Stomach (tissue), 8 donors: ENCODE measurements at regions not wholly inside any gene's neighbourhood (a gene's known extent, or its start where the extent isn't known, plus 50 kb on each side); places are given as distances from the start of the nearest gene placed in this dataset.

Experiments
- DNase-seq, 2 donors: peaks; one replicate each; pipeline versions ENCODE4 v3.0.0 to v3.0.0-alpha.2; 2013 to 2019
- H3K27ac ChIP-seq, 5 donors: fragments of 200-600 bp in 4 of 5; sonication (generic) in 4 of 5; one replicate each; pipeline ENCODE4 v1.5.1; 2013 to 2019; ENCODE audit warnings: mild to moderate bottlenecking in 1 of 5, moderate library complexity in 1 of 5
- H3K27me3 ChIP-seq, 3 donors: fragments of 200-600 bp; sonication (generic); one replicate each; pipeline ENCODE4 v1.5.1; 2017 to 2019; ENCODE audit warnings: mixed run types in 1 of 3
- H3K36me3 ChIP-seq, 4 donors: fragments of 200-600 bp; sonication (generic); 1 replicate in 3 of 4; 2 replicates in 1 of 4; pipeline ENCODE4 v1.5.1; 2016 to 2019
- H3K4me1 ChIP-seq, 4 donors: fragments of 200-600 bp; sonication (generic); one replicate each; pipeline ENCODE4 v1.5.1; 2016 to 2019
- H3K4me3 ChIP-seq, 4 donors: fragments of 200-600 bp; sonication (generic) in 3 of 4; one replicate each; pipeline ENCODE4 v1.5.1; 2016 to 2019; ENCODE audit warnings: mild to moderate bottlenecking in 1 of 4
- H3K9me3 ChIP-seq, 4 donors: fragments of 200-600 bp; sonication (generic); one replicate each; pipeline ENCODE4 v1.5.1; 2016 to 2019
- CTCF ChIP-seq, 7 experiments: fragments of 450-650 bp in 4 of 7; fragments of 200-600 bp in 3 of 7; sonication (generic) in 3 of 7; IDR thresholded peaks; one replicate each; pipeline ENCODE4 v1.5.1; 2016 to 2019; ENCODE audit warnings: antibody characterized with exemption in 7 of 7, control low read depth in 2 of 7, mild to moderate bottlenecking in 1 of 7
- EP300 ChIP-seq: sonication (generic); formaldehyde crosslinking; IDR thresholded peaks from one replicate; pipeline ENCODE4 v1.6.1; 2017; ENCODE audit warnings: antibody characterized with exemption
- POLR2A ChIP-seq, 4 donors: fragments of 450-650 bp; IDR thresholded peaks; one replicate each; pipeline ENCODE4 v1.6.1; 2016; ENCODE audit warnings: antibody characterized with exemption in 4 of 4, control low read depth in 2 of 4, mild to moderate bottlenecking in 1 of 4, moderate library complexity in 1 of 4
- POLR2AphosphoS5 ChIP-seq, 3 donors: sonication (generic); formaldehyde crosslinking; IDR thresholded peaks; one replicate each; pipeline ENCODE4 v1.6.1; 2016; ENCODE audit warnings: antibody characterized with exemption in 3 of 3
- WGBS, 5 donors: extraction: QIAGEN DNeasy Blood & Tissue Kit in 3 of 5; methylation state at CpG; one replicate each; pipeline versions ENCODE4 v1.1.5 to v1.1.7; 2013 to 2018; 5-methylcytosine and 5-hydroxymethylcytosine counted together
- intact Hi-C: fragments of 100-400 bp; cut with DNase I; formaldehyde crosslinking; loops from one replicate; pipeline ENCODE4 v1.15.1; 2023; ENCODE audit warnings: low total_unique reads
- donor health status: healthy with polysubstance abuse.
- donor health status: Bipolar disorder and iron deficiency.
- donor health status: healthy.

- no peaks in the 10 kb centered on the region for H3K4me1 ChIP-seq
- 60 to 68% (median 65%) methylated on average over 5 of the region's 5 CpGs for WGBS, 5 donors
- H3K36me3 ChIP-seq, result no peaks in the 10 kb centered on the region
- intact Hi-C loops, result no loop called here
- no peak overlapping the region for H3K4me3 ChIP-seq
- TF ChIP-seq POLR2A (IDR thresholded peaks at IDR 0.05) (no peak), CTCF (IDR thresholded peaks at IDR 0.05) (no peak), POLR2AphosphoS5 (IDR thresholded peaks at IDR 0.05) (no peak), EP300 (no peak)
- H3K27me3 ChIP-seq, result no peaks in the 10 kb centered on the region
- no peak for DNase-seq
- peaks cover 0 to 5% (median 1%) of the 10 kb centered on the region in 4 donors for H3K9me3 ChIP-seq
- H3K27ac ChIP-seq, result no peak overlapping the region
Observed at GRCh38 chr2:3051266-3051665, 326.4 kb downstream of the EIPR1 start.

GRCh38 chr2:3046170-3046865, 331.3 kb downstream of the EIPR1 start:
- DNase-seq, result no peak
- H3K4me1 ChIP-seq, result peaks cover 0 to 5% (median 0%) of the 10 kb centered on the region in 4 donors
- H3K27me3 ChIP-seq, result peaks cover 0 to 13% (median 3%) of the 10 kb centered on the region in 3 donors
- H3K9me3 ChIP-seq, result no peaks in the 10 kb centered on the region
- no peaks in the 10 kb centered on the region for H3K36me3 ChIP-seq
- no peak overlapping the region for H3K4me3 ChIP-seq
- TF ChIP-seq CTCF (IDR thresholded peaks at IDR 0.05) (no peak), POLR2A (IDR thresholded peaks at IDR 0.05) (no peak), POLR2AphosphoS5 (IDR thresholded peaks at IDR 0.05) (no peak), EP300 (no peak)
- 75 to 85% (median 83%) methylated on average over 13 to 14 of the region's 14 CpGs for WGBS, 5 donors
- intact Hi-C loops, result no loop called here
- H3K27ac ChIP-seq, result no peak overlapping the region

GRCh38 chr2:3045318-3045921, 332.2 kb downstream of the EIPR1 start:
- TF ChIP-seq POLR2AphosphoS5 (IDR thresholded peaks at IDR 0.05) (no peak), EP300 (no peak), CTCF (IDR thresholded peaks at IDR 0.05) (no peak), POLR2A (IDR thresholded peaks at IDR 0.05) (no peak)
- 86 to 90% (median 88%) methylated on average over 8 to 10 of the region's 10 CpGs for WGBS, 5 donors
- H3K27me3 ChIP-seq, result peaks cover 0 to 13% (median 3%) of the 10 kb centered on the region in 3 donors
- no peak overlapping the region for H3K27ac ChIP-seq
- DNase-seq, result no peak
- H3K9me3 ChIP-seq, result no peaks in the 10 kb centered on the region
- no peaks in the 10 kb centered on the region for H3K36me3 ChIP-seq
- H3K4me3 ChIP-seq, result no peak overlapping the region
- peaks cover 0 to 5% (median 0%) of the 10 kb centered on the region in 4 donors for H3K4me1 ChIP-seq
- intact Hi-C loops, result no loop called here

GRCh38 chr2:3044587-3045317, 332.9 kb downstream of the EIPR1 start:
- TF ChIP-seq EP300, result no peak
- TF ChIP-seq POLR2A (IDR thresholded peaks at IDR 0.05), result no peak
- TF ChIP-seq CTCF (IDR thresholded peaks at IDR 0.05), result no peak
- TF ChIP-seq POLR2AphosphoS5 (IDR thresholded peaks at IDR 0.05), result no peak
- Histone ChIP-seq H3K36me3 (no peaks in the 10 kb centered on the region), H3K9me3 (no peaks in the 10 kb centered on the region), H3K27ac (no peak overlapping the region), H3K4me1 (peaks cover 0 to 5% (median 0%) of the 10 kb centered on the region in 4 donors), H3K4me3 (no peak overlapping the region), H3K27me3 (peaks cover 0 to 13% (median 3%) of the 10 kb centered on the region in 3 donors)
- WGBS, 5 donors, result 64 to 73% (median 70%) methylated on average over 14 to 15 of the region's 15 CpGs
- DNase-seq, result no peak
- intact Hi-C loops, result no loop called here
